ENCODE measurements at regions not wholly inside any gene's neighbourhood (a gene's known extent, or its start where the extent isn't known, plus 50 kb on each side); places are given as distances from the start of the nearest gene placed in this dataset.

DNA sequence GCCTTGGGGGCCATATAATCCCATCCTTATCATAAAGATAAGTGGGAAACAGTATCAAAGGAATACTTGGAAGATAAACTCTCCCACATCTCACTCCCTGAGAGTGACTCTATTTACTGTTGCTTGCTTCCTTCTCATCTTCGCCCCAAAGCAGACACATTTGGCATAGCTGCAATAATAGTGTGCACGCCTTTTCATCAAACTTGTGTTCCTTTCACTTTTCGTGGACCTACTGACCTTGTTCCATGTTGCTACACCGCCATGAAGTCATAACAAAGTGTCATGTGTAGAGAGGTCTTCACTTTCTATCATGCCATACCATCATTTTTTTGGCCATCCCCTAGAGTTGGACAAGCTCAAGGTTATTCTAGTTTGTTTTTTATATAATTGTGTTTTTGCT, 200.0 kb upstream of the MSX2 start:
- TF ChIP-seq, protein P1, sequence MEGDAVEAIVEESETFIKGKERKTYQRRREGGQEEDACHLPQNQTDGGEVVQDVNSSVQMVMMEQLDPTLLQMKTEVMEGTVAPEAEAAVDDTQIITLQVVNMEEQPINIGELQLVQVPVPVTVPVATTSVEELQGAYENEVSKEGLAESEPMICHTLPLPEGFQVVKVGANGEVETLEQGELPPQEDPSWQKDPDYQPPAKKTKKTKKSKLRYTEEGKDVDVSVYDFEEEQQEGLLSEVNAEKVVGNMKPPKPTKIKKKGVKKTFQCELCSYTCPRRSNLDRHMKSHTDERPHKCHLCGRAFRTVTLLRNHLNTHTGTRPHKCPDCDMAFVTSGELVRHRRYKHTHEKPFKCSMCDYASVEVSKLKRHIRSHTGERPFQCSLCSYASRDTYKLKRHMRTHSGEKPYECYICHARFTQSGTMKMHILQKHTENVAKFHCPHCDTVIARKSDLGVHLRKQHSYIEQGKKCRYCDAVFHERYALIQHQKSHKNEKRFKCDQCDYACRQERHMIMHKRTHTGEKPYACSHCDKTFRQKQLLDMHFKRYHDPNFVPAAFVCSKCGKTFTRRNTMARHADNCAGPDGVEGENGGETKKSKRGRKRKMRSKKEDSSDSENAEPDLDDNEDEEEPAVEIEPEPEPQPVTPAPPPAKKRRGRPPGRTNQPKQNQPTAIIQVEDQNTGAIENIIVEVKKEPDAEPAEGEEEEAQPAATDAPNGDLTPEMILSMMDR (conservative IDR thresholded peaks at IDR 0.05; ENCODE audit: low read length): no peak
- TF ChIP-seq EZH2phosphoT487 (IDR thresholded peaks at IDR 0.05; ENCODE audit: borderline replicate concordance): no peak

All from Loucy (cell line).